ENCODE measurements at regions not wholly inside any gene's neighbourhood (a gene's known extent, or its start where the extent isn't known, plus 50 kb on each side); places are given as distances from the start of the nearest gene placed in this dataset.
A peak's percentile ranks its signal among the peaks of the same experiment; 100 is the strongest.

DNA sequence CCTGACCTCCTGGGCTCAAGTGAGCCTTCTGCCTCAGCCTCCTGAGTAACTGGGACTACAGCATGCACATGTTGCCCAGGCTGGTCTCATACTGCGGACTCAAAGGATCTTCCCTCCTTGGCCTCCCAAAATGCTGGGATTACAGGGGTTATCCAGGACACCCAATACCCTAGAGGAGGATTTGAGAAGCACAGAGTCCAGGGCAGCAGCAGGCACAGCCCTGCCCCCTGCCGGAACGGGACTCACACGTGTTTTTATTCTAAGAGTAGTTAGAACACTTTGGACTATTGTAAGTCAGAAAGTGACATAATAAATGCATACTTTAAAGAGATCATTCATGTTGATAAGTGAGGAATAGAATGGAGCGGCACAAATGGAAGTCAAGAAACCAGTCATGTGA lies 80.2 kb downstream of the C6orf118 start:
- DNase-seq, result no peak

GRCh38 chr6:165227644-165228329 lies 81.6 kb downstream of the C6orf118 start:
- DNase-seq, result no peak

DNA sequence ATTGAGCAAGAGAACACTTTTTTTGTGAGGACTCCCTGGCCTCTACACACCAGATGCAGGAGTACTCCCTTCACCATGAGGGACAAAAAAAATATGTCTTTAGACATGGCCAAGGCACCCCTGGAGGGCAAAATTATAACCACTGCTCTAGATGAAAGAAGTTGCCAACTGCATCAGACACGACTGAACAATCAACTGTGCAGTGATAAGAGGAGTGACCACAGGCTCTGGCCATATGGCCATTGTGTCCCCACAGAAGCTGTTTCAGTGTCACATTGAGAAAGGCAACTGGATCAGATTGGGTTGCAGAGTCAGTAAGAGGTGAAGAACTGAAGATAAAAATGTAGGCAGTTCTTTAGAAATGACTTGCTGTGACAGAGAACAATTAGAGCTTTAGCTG lies 85.7 kb downstream of the C6orf118 start:
- DNase-seq, result no peak

DNA sequence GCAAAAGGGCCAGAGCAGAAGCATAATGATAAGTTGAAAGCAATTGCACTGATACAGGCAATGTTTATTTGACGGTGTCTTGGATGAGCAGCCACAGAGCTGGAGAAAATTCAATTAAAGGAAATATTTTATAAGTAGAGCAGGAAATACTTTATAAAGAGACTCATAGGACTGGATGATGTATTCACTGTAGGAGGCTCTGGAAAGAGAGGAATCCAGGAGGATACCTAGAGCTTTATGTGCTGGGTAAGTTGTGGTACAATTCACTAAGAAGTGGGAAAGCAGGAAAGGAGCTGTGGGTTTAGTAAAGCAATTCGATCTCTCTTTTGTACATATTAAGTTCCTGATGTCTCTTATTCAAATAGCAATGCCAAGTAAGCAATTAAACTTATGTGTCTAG lies 86.3 kb downstream of the C6orf118 start:
- DNase-seq, result no peak

DNA sequence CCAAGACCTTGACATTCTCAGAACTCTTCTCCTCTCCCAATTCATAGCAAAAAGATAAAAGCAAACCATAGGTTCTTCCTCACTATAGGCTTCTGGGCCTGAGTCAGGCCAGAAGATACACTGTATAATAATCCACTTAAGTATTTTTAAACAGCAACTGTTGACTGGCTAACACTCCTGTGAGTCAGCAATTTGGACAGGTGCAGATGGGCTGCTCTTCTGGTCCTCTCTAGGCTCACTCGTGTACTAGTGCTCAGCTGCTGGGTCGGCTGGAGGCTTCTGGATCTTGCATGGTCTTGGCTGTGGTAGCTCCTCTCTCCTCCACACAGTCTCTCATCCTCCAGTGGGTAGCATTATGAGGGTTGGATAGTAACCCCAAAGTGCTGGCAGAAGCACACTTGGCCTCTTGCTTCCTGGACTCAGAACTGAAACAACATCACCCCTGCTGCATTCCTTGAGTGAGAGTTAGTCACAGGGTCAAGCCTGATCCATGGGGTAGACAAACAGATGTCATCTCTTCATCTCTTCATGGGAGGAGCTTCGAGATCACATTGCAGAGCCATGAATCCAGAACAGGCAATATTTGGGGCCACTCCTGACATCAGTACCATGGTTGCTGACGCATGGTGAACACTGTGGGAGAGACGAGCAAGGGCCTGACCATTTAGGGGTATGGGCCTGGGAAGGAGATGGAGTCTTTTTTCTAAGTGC lies 86.9 kb downstream of the C6orf118 start:
- peak; percentile 72 for DNase-seq

GRCh38 chr6:165220045-165220444 lies 89.4 kb downstream of the C6orf118 start:
- no peak for DNase-seq

DNA sequence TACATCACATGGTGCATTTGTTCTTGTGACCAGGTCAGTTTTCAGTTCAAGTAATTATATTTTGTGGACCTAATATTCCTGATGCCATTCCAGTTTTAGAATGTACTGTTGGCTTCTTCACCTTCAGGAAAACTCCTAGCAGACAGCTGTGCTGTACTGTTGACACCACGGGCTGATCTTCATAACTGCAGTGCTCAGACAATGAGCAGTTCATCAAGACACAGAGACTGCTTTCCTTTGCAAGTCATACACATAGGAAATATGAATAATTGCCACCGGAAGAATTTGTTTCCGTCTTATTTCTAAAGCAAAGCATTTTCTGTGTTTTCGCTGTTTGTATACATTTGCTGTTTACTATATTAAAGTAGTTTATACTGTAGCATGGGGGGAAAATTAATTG lies 89.8 kb downstream of the C6orf118 start:
- DNase-seq, result no peak

GRCh38 chr6:165218829-165219228 lies 90.6 kb downstream of the C6orf118 start:
- DNase-seq, result no peak

GRCh38 chr6:165206798-165207197 lies 102.6 kb downstream of the C6orf118 start:
- no peak for DNase-seq

GRCh38 chr6:165205632-165206031 lies 103.8 kb downstream of the C6orf118 start:
- no peak for DNase-seq

DNA sequence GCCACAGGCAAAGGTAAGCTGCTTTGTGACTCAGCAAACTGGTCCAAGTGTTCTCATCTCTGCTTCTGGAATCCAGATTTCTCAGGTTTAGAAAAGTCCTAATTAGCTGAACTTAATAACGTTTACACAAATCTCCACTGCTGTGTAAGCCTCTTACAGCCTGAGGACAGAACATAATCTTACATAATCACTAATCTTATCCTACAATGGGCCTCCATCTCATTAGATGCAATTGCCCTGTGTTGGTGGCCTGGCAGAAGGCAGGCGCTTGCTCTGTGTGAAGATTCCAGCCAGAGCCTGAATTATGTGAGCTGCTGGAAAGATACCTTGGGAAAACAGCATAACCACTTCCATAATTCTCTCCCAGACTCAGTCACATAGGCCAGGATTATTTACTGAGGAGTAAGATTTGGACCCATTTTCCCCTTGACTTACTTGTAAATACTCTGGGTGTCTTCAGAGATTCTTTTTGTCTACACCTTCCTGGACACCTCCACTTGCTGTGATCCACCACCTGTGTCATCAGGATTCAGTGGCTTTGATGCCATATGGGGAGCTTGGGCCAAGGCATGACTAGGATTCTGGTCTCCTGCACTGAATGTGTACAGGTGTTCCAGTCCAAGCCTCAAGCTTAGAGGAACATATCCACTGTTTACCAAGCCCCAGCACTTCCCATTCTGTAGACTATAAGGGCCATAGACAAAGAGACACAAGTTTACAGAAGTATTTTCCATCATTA lies 104.4 kb downstream of the C6orf118 start:
- no peak for DNase-seq

- DNase-seq, result no peak
These were observed 109.2 kb downstream of the C6orf118 start for GRCh38 chr6:165200178-165200577.

DNA sequence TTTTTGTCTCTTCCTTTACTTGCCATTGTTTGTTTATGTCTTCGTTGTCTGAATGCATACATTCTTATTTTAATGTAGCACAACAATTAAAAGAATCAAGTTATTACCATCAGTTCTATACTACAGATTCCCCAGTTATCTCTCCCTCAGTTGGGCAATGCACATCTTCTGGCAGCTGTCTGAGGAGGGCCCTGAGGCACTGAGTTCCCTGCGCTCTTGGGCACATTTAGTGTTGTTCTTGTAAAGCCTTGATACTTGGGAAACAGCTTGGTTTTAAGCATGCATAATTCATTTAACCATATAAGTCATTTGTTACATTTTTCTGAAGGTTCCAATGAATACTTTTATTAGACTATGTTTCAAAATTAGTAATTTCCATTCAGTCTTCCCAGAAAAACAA lies 117.9 kb downstream of the C6orf118 start:
- DNase-seq, result no peak

GRCh38 chr6:165186441-165187205 lies 122.8 kb downstream of the C6orf118 start:
- no peak for DNase-seq

GRCh38 chr6:165186041-165186440 lies 123.4 kb downstream of the C6orf118 start:
- no peak for DNase-seq

DNA sequence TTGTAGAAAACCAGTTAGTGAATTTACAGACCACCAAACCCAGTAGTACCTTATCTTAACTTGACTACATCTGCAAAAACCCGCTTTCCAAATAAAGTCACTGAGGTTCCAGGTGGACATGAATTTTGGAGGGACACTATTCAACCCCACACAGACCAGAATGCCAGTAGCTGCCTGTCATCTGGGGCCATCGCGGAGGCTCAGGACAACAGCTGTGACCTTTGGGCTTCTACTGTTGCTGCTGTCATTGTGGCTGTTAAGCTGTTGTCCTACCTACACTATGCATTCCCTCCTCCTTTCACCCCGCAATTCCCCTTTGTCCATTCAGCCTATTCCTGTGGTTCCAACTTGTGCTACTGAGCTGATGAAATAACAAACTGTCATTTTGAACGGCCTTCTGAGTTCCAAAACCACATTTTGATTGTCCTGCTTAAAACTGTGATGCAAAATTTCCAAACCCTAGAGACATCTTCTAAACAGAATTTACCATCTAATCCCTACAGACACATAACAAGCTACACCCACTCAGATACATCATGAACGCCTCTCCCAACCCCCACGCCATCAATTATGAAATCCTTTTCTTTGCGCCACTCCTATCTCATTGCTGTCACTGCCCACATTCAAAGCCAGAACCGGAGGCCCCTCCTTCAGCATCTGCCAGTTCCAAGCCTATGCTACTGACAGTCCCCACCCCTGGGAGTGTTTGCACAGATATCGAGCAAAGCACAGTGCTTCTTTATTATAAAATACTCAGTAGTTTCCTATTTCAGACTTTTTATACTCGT lies 125.0 kb downstream of the C6orf118 start:
- no peak for DNase-seq

DNA sequence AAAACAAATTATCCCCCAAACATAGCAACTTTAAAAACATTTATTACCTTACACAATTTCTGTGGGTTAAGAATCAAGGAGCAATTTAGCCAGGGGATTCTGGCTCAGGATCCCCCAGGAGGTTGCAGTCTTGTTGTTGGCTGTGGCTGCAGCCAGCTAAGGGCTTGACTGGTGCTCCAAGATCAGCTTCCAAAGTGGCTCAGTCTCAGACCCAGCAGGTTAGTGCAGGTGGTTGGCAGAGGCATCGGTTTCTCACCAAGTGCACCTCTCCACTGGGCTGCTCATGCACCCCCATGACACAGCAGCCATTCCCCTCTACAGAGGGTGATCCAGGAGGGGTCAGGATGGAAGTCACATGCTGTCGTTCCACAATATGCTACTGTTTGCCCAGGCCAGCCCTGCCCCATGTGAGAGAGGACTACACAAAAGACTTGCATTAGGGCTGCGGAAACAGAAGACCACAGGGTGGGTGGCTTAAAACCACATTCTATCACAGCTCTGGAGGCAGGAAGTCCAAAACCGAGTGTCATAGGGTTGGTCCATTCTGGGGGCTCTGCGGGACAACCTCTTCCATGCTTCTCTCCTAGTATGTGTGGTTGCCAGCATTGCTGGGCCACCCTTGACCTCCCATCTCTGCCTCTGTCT lies 125.8 kb downstream of the C6orf118 start:
- DNase-seq, result no peak

GRCh38 chr6:165183071-165183470 lies 126.3 kb downstream of the C6orf118 start:
- DNase-seq, result no peak

- peak; percentile 21 for DNase-seq
These were observed 127.4 kb downstream of the C6orf118 start for GRCh38 chr6:165181951-165182414.

GRCh38 chr6:165178056-165178455 lies 131.3 kb downstream of the C6orf118 start:
- no peak for DNase-seq

- DNase-seq, result no peak
These were observed 135.9 kb downstream of the C6orf118 start for GRCh38 chr6:165173484-165173883.

GRCh38 chr6:165167861-165168260 lies 141.5 kb downstream of the C6orf118 start:
- no peak for DNase-seq
